ENCODE measurements at regions not wholly inside any gene's neighbourhood (a gene's known extent, or its start where the extent isn't known, plus 50 kb on each side); places are given as distances from the start of the nearest gene placed in this dataset.

- in situ Hi-C loops (cut with MboI), result loop anchor here (25.0 kb wide), 1 partner anchor 1094 kb away; the partner anchor contains the start of gene N4BP2L1
- no peak for FAIRE-seq
- no peak overlapping the region for H2AFZ ChIP-seq (ENCODE audit: control insufficient read depth, low read depth, low read length)
Observed at GRCh38 chr13:33531484-33531883, 245.9 kb upstream of the STARD13 start.

More at GRCh38 chr13:33531484-33531883, 245.9 kb upstream of the STARD13 start:
- Histone ChIP-seq H3K27me3 (replicated peaks in 1 of 2; ENCODE audit: control insufficient read depth in 2 of 2, insufficient read depth in 2 of 2, low read length in 1 of 2) (no peaks in the 10 kb centered on the region), H3K4me2 (ENCODE audit: control insufficient read depth, insufficient read depth) (no peak overlapping the region), H3K9me3 (replicated peaks; ENCODE audit: control insufficient read depth, insufficient read depth, low read length) (no peaks in the 10 kb centered on the region; the same call in 2 of the 3 replicates), H4K20me1 (ENCODE audit: control insufficient read depth, insufficient read depth) (no peaks in the 10 kb centered on the region), H3K36me3 (ENCODE audit: control insufficient read depth in 2 of 2, insufficient read depth in 2 of 2, low read length in 1 of 2) (no peaks in the 10 kb centered on the region), H3K4me3 (no peak overlapping the region), H3K9ac (ENCODE audit: control insufficient read depth, insufficient read depth, low read length) (no peak overlapping the region), H3K79me2 (ENCODE audit: control insufficient read depth, insufficient read depth, low read length) (no peaks in the 10 kb centered on the region), H3K4me1 (ENCODE audit: control insufficient read depth, insufficient read depth, low read length) (peaks cover 6% of the 10 kb centered on the region), H3K27ac (ENCODE audit: control insufficient read depth, insufficient read depth) (no peak overlapping the region)
- BruUV-seq (replicated peaks), result no TSS peak
- intact Hi-C loops (cut with micrococcal nuclease; ENCODE audit: unreplicated experiment), result loop anchor here (10.0 kb wide), 1 partner anchor 467 kb away; no protein-coding TSS in a partner anchor
- SMC1A ChIA-PET (ENCODE audit: uncharacterized antibody, unreplicated experiment), result no interaction called here
- CTCF ChIA-PET, result interaction anchor here (0.6 kb wide), 1 partner anchor 84 kb away, joined by 3 read pairs; no protein-coding TSS in a partner anchor
- RAD21 ChIA-PET (ENCODE audit: unreplicated experiment), result no interaction called here
- DNase-seq (ENCODE audit: low read depth, low spot score) (no peak), ATAC-seq (no peak)
- POLR2A ChIA-PET, result no interaction called here
- TF ChIP-seq SIN3A (IDR thresholded peaks at IDR 0.05; ENCODE audit: low read depth, low read length), result no peak
- no peak for TF ChIP-seq JUNB (IDR thresholded peaks at IDR 0.05)
- no peak for TF ChIP-seq ZBTB4 (CRISPR knock-in tag; IDR thresholded peaks at IDR 0.05)
- TF ChIP-seq SPI1 (IDR thresholded peaks at IDR 0.05; ENCODE audit: borderline replicate concordance, insufficient read depth, low read depth, low read length), result no peak
- TF ChIP-seq NFIC (IDR thresholded peaks at IDR 0.05; ENCODE audit: low read depth, low read length), result no peak
- TF ChIP-seq MEF2A (IDR thresholded peaks at IDR 0.05; ENCODE audit: insufficient read depth, low read depth, low read length), result no peak

Data from GM12878 (cell line).